Cardiac muscle cell (in vitro differentiated cells and primary cell): ENCODE measurements at regions not wholly inside any gene's neighbourhood (a gene's known extent, or its start where the extent isn't known, plus 50 kb on each side); places are given as distances from the start of the nearest gene placed in this dataset.

Source experiments
- DNase-seq, 2 donors: peaks; one replicate each; pipeline versions ENCODE4 v3.0.0 to v3.0.0-alpha.2; 2010 to 2017; ENCODE audit warnings: low read depth in 1 of 2, low spot score in 1 of 2
- H3K27ac ChIP-seq: fragments of 200-600 bp; sonication (generic); 2 replicates; pipeline ENCODE4 v1.5.1; 2016
- H3K27me3 ChIP-seq: fragments of 200-600 bp; sonication (generic); 2 replicates; pipeline ENCODE4 v1.6.0; 2016; ENCODE audit warnings: control low read depth
- H3K36me3 ChIP-seq: fragments of 200-600 bp; sonication (generic); 2 replicates; pipeline ENCODE4 v1.5.1; 2016; ENCODE audit warnings: control low read depth
- H3K4me1 ChIP-seq: fragments of 200-600 bp; sonication (generic); 2 replicates; pipeline ENCODE4 v1.8.1; 2017; ENCODE audit warnings: low read depth, mild to moderate bottlenecking, mixed run types
- H3K4me3 ChIP-seq: fragments of 200-600 bp; sonication (generic); 2 replicates; pipeline ENCODE4 v1.5.1; 2016; ENCODE audit warnings: mild to moderate bottlenecking
- H3K9me3 ChIP-seq: fragments of 200-600 bp; sonication (generic); 2 replicates; pipeline ENCODE4 v1.5.1; 2017; ENCODE audit warnings: low read depth, mild to moderate bottlenecking, control low read depth
- CTCF ChIP-seq: IDR thresholded peaks from 2 replicates; pipeline ENCODE4 v1.5.1; 2012; ENCODE audit warnings: low read depth, mild to moderate bottlenecking, low read length

GRCh38 chr7:155222573-155222972 lies 75.1 kb upstream of the INSIG1 start:
- H3K36me3 ChIP-seq, result no peaks in the 10 kb centered on the region
- H3K4me1 ChIP-seq, result peaks cover 9% of the 10 kb centered on the region
- no peak overlapping the region for H3K27ac ChIP-seq
- H3K4me3 ChIP-seq, result no peak overlapping the region
- TF ChIP-seq CTCF, result no peak
- no peaks in the 10 kb centered on the region for H3K9me3 ChIP-seq
- H3K27me3 ChIP-seq, result no peaks in the 10 kb centered on the region
- DNase-seq, result no peak

- Histone ChIP-seq H3K4me1 (peaks cover 9% of the 10 kb centered on the region), H3K4me3 (no peak overlapping the region), H3K27ac (no peak overlapping the region), H3K27me3 (no peaks in the 10 kb centered on the region), H3K36me3 (no peaks in the 10 kb centered on the region), H3K9me3 (no peaks in the 10 kb centered on the region)
- TF ChIP-seq CTCF, result no peak
- no peak for DNase-seq
Observed at GRCh38 chr7:155223021-155223420, 74.7 kb upstream of the INSIG1 start.

GRCh38 chr7:155223503-155223902 lies 74.2 kb upstream of the INSIG1 start:
- H3K4me1 ChIP-seq, result peaks cover 9% of the 10 kb centered on the region
- no peak overlapping the region for H3K27ac ChIP-seq
- no peaks in the 10 kb centered on the region for H3K36me3 ChIP-seq
- DNase-seq, result no peak
- TF ChIP-seq CTCF, result no peak
- no peak overlapping the region for H3K4me3 ChIP-seq
- no peaks in the 10 kb centered on the region for H3K9me3 ChIP-seq
- H3K27me3 ChIP-seq, result no peaks in the 10 kb centered on the region

GRCh38 chr7:155224116-155224811 lies 73.4 kb upstream of the INSIG1 start:
- peaks cover 9% of the 10 kb centered on the region for H3K4me1 ChIP-seq
- no peak for TF ChIP-seq CTCF
- DNase-seq, result no peak
- no peaks in the 10 kb centered on the region for H3K27me3 ChIP-seq
- H3K27ac ChIP-seq, result no peak overlapping the region
- H3K4me3 ChIP-seq, result no peak overlapping the region
- no peaks in the 10 kb centered on the region for H3K36me3 ChIP-seq
- H3K9me3 ChIP-seq, result no peaks in the 10 kb centered on the region

DNA sequence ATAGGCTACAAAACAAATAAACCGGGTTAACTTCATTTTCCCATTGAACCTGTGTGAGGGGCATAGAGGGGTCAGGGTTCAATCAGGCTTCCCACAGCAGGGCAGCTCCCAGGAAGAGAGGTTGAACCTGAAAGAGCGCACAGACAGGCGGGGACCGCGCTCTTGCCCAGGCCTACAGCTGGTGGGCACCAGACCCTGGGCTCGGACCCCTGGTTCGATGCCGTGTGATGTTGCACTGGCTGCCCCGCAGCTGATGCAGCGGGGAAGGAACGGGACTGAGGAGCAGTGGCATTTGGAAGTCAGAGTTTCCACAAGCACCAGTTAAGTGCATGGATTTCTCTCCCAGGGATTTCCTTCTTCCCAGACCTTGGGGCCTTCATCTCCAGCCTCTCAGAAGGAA lies 72.6 kb upstream of the INSIG1 start:
- Histone ChIP-seq H3K36me3 (no peaks in the 10 kb centered on the region), H3K27me3 (no peaks in the 10 kb centered on the region), H3K9me3 (no peaks in the 10 kb centered on the region), H3K4me3 (no peak overlapping the region), H3K27ac (no peak overlapping the region), H3K4me1 (peaks cover 9% of the 10 kb centered on the region)
- DNase-seq, result no peak
- TF ChIP-seq CTCF, result no peak
